GM12878 (cell line): ENCODE measurements at regions not wholly inside any gene's neighbourhood (a gene's known extent, or its start where the extent isn't known, plus 50 kb on each side); places are given as distances from the start of the nearest gene placed in this dataset.
A peak's percentile ranks its signal among the peaks of the same experiment; 100 is the strongest.

Source experiments
- ATAC-seq: fragments of 200-7000 bp; cut with Tn5 transposase; 3 replicates; pipeline ENCODE4 v1.9.1; 2020; ENCODE audit warnings: mild to moderate bottlenecking, moderate library complexity
- BruUV-seq: library from RNA; stranded (reverse); fragments of 400-500 nt; replicated peaks from 2 replicates; lab custom pipeline; 2021; lab: Mats Ljungman, UMichigan
- CTCF ChIA-PET: fragments of 300-600 bp; sonication (Branson Sonifier 250); formaldehyde crosslinking; extraction: SDS; loops from one replicate; lab custom pipeline; 2021; ENCODE audit warnings: inconsistent platforms; lab: Yijun Ruan, JAX
- POLR2A ChIA-PET: fragments of 350-600 bp; formaldehyde crosslinking; extraction: SDS; loops from one replicate; lab custom pipeline; 2021; ENCODE audit warnings: inconsistent platforms; lab: Charles Lee
- RAD21 ChIA-PET: fragments of 300-600 bp; sonication (Branson Sonifier 250); formaldehyde crosslinking; loops from one replicate; lab custom pipeline; 2023; ENCODE audit warnings: antibody characterized with exemption; ENCODE audit not compliant: unreplicated experiment; lab: Charles Lee
- SMC1A ChIA-PET: fragments of 300-600 bp; sonication (Branson Sonifier 250); formaldehyde crosslinking; loops from one replicate; lab custom pipeline; 2023; ENCODE audit not compliant: unreplicated experiment, uncharacterized antibody; lab: Charles Lee
- DNase-seq: peaks from one replicate; pipeline ENCODE4 v3.0.0-alpha.2; 2011; ENCODE audit warnings: low read depth, low spot score
- FAIRE-seq: peaks from 3 replicates; lab custom pipeline; 2011; peaks lifted over from hg19 to GRCh38; lab: Jason Lieb, UNC
- H2AFZ ChIP-seq: 2 replicates; pipeline ENCODE4 v1.6.0; 2011; ENCODE audit warnings: low read depth, low read length, control low read depth; ENCODE audit not compliant: control insufficient read depth
- H3K27ac ChIP-seq: 2 replicates; pipeline ENCODE4 v1.5.1; 2011; ENCODE audit warnings: control low read depth; ENCODE audit not compliant: control insufficient read depth, insufficient read depth
- H3K27me3 ChIP-seq, 2 experiments: replicated peaks in 1 of 2; 2 replicates each; pipeline versions ENCODE4 v1.6.0 to v1.6.1; 2011; ENCODE audit warnings: low read length in 1 of 2; ENCODE audit not compliant: control insufficient read depth in 2 of 2, insufficient read depth in 2 of 2
- H3K36me3 ChIP-seq, 2 experiments: 2 replicates each; pipeline ENCODE4 v1.5.1; 2011; ENCODE audit warnings: low read length in 1 of 2; ENCODE audit not compliant: control insufficient read depth in 2 of 2, insufficient read depth in 2 of 2
- H3K4me1 ChIP-seq: 2 replicates; pipeline ENCODE4 v1.6.1; 2011; ENCODE audit warnings: mild to moderate bottlenecking, low read length, moderate library complexity, mixed read lengths; ENCODE audit not compliant: control insufficient read depth, insufficient read depth
- H3K4me2 ChIP-seq: 2 replicates; pipeline ENCODE4 v1.6.0; 2011; ENCODE audit warnings: control low read depth; ENCODE audit not compliant: control insufficient read depth, insufficient read depth
- H3K4me3 ChIP-seq: fragments of 200-600 bp; sonication (generic); 2 replicates; pipeline ENCODE4 v1.5.1; 2016
- H3K79me2 ChIP-seq: 2 replicates; pipeline ENCODE4 v1.6.0; 2011; ENCODE audit warnings: low read length; ENCODE audit not compliant: control insufficient read depth, insufficient read depth
- H3K9ac ChIP-seq: 2 replicates; pipeline ENCODE4 v1.8.0; 2011; ENCODE audit warnings: low read length, control low read depth, mixed read lengths; ENCODE audit not compliant: control insufficient read depth, insufficient read depth
- H3K9me3 ChIP-seq: replicated peaks from 3 replicates; pipeline ENCODE4 v1.5.1; 2011; ENCODE audit warnings: mild to moderate bottlenecking, low read length; ENCODE audit not compliant: control insufficient read depth, insufficient read depth
- H4K20me1 ChIP-seq: 2 replicates; pipeline ENCODE4 v1.6.0; 2011; ENCODE audit not compliant: control insufficient read depth, insufficient read depth
- MEF2B ChIP-seq: fragments of 450-650 bp; IDR thresholded peaks from 2 replicates; pipeline ENCODE4 v1.6.1; 2018; ENCODE audit warnings: mild to moderate bottlenecking, moderate library complexity; ENCODE audit not compliant: partially characterized antibody, poor library complexity, severe bottlenecking
- SREBF2 ChIP-seq: IDR thresholded peaks from 2 replicates; pipeline ENCODE4 v1.6.1; 2012; ENCODE audit warnings: mild to moderate bottlenecking, low read length
- USF1 ChIP-seq: IDR thresholded peaks from 2 replicates; pipeline ENCODE4 v1.6.1; 2011; ENCODE audit warnings: borderline replicate concordance, low read depth, mild to moderate bottlenecking, moderate library complexity, mixed read lengths, low read length; ENCODE audit not compliant: insufficient read depth; ENCODE audit errors: extremely low read length
- ZNF24 ChIP-seq: fragments of 450-650 bp; IDR thresholded peaks from 2 replicates; pipeline ENCODE4 v1.6.1; 2017; ENCODE audit warnings: antibody characterized with exemption, mild to moderate bottlenecking
- WGBS: methylation state at CpG from one replicate; pipeline ENCODE4 v1.1.6; 2016; ENCODE audit warnings: low lambda C conversion rate; ENCODE audit not compliant: insufficient replicate concordance, insufficient coverage; ENCODE audit errors: missing lambda C conversion rate; 5-methylcytosine and 5-hydroxymethylcytosine counted together
- in situ Hi-C: fragments of 300-500 bp; cut with MboI; formaldehyde crosslinking; loops from 9 replicates; pipeline ENCODE4 v1.14.3; 2018; ENCODE audit warnings: mixed read lengths
- intact Hi-C: fragments of 100-400 bp; cut with micrococcal nuclease; formaldehyde crosslinking; loops from one replicate; pipeline ENCODE4 v1.14.2; 2022; ENCODE audit not compliant: unreplicated experiment
- TF ChIP-seq, protein P1 (sequence below): IDR thresholded peaks from 2 replicates; pipeline ENCODE4 v1.6.1; 2011; ENCODE audit warnings: mild to moderate bottlenecking, low read depth, low read length, moderate library complexity; ENCODE audit not compliant: insufficient replicate concordance

DNA sequence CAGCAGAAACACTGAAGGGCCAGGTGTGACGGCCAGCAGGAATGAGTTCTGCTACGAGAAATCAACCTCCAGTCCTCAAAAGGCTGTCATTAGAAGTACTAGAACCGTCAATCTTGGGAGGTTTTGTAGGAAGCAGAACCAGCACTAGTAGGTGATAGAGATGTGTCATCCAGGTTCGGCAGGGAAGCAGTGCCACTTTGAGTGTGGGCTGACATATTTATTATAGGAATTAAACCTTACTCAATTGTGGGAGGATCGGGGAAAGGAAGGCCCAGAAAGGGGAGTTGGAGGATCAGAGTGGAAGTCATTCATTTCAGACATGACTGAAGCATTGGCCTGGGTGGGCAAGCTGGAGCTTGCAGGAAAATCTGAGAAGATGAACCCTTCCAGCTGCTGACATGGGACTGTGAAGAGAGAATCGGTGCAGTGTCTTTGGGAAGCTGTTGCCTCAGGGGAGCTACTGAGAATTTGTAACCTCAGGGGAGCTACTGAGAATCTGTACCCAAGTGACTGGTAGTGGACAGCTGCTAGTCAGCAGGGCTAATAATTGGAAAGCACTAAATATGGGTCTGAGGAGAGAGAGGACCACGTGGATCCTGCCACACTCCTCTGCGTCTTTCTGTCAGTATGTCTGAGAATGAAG, 177.4 kb downstream of the SPRY1 start:
- in situ Hi-C loops (no loop called here), intact Hi-C loops (no loop called here)
- Histone ChIP-seq H2AFZ (no peak overlapping the region), H3K9me3 (no peaks in the 10 kb centered on the region), H3K27me3 (0 out of 4 replicates have a peak, but pooled peaks cover 0 to 2% of the 10 kb centered on the region in 2 experiments)
- FAIRE-seq (no peak), DNase-seq (no peak)
- SMC1A ChIA-PET: interaction anchor here (1.2 to 1.6 kb wide), 5 partner anchors 10 to 174 kb away, joined by 4 to 7 read pairs (median 4); no protein-coding TSS in a partner anchor
- no peak for TF ChIP-seq SREBF2
- no peak for TF ChIP-seq USF1
- TF ChIP-seq, protein P1, sequence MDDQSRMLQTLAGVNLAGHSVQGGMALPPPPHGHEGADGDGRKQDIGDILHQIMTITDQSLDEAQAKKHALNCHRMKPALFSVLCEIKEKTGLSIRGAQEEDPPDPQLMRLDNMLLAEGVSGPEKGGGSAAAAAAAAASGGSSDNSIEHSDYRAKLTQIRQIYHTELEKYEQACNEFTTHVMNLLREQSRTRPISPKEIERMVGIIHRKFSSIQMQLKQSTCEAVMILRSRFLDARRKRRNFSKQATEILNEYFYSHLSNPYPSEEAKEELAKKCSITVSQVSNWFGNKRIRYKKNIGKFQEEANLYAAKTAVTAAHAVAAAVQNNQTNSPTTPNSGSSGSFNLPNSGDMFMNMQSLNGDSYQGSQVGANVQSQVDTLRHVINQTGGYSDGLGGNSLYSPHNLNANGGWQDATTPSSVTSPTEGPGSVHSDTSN: no peak
- TF ChIP-seq MEF2B: peak; percentile 72
- TF ChIP-seq ZNF24: no peak
- TF ChIP-seq, all 136 proteins: peak for 1
- 23% methylated on average over 8 of the region's 8 CpGs for WGBS
- BruUV-seq: no TSS peak
- RAD21 ChIA-PET: interaction anchor here (1.0 to 1.8 kb wide), 3 partner anchors 71 to 174 kb away, joined by 3 to 6 read pairs (median 4); no protein-coding TSS in a partner anchor
- ATAC-seq: peak; percentile 67
- Histone ChIP-seq H3K4me3 (no peak overlapping the region), H3K27ac (no peak overlapping the region), H4K20me1 (no peaks in the 10 kb centered on the region), H3K9ac (no peak overlapping the region), H3K4me2 (no peak overlapping the region), H3K36me3 (no peaks in the 10 kb centered on the region), H3K79me2 (no peaks in the 10 kb centered on the region), H3K4me1 (no peaks in the 10 kb centered on the region)
- CTCF ChIA-PET: interaction anchor here (1.1 to 3.3 kb wide), 4 partner anchors 10 to 174 kb away, joined by 3 to 15 read pairs (median 4); no protein-coding TSS in a partner anchor
- POLR2A ChIA-PET: no interaction called here
